Body of pancreas (tissue), 4 donors: ENCODE measurements at regions not wholly inside any gene's neighbourhood (a gene's known extent, or its start where the extent isn't known, plus 50 kb on each side); places are given as distances from the start of the nearest gene placed in this dataset.

Experiments
- ATAC-seq: fragments of 150-250 bp; one replicate; pipeline ENCODE4 v1.9.1; 2016
- DNase-seq, 4 donors: peaks; one replicate each; pipeline ENCODE4 v3.0.0-alpha.2; 2019
- H3K27ac ChIP-seq, 4 donors: fragments of 200-600 bp; sonication (generic); 1 replicate in 3 of 4; 2 replicates in 1 of 4; pipeline versions ENCODE4 v1.5.1 to v1.6.1; 2016 to 2019; ENCODE audit warnings: mild to moderate bottlenecking in 1 of 4, mixed read lengths in 1 of 4, moderate library complexity in 1 of 4
- H3K27me3 ChIP-seq, 2 donors: fragments of 200-600 bp; sonication (generic); one replicate each; pipeline ENCODE4 v1.6.0; 2016; ENCODE audit warnings: mild to moderate bottlenecking in 1 of 2
- H3K36me3 ChIP-seq, 2 donors: fragments of 200-600 bp; sonication (generic); replicated peaks in 1 of 2; 2 replicates each; pipeline ENCODE4 v1.5.1; 2016; ENCODE audit warnings: low read depth in 2 of 2; ENCODE audit not compliant: insufficient read depth in 1 of 2
- H3K4me1 ChIP-seq: fragments of 200-600 bp; sonication (generic); one replicate; pipeline ENCODE4 v1.6.0; 2016
- H3K4me3 ChIP-seq, 2 donors: fragments of 200-600 bp; sonication (generic); 1 replicate in 1 of 2; 2 replicates in 1 of 2; pipeline ENCODE4 v1.5.1; 2016 to 2019
- H3K9me3 ChIP-seq, 3 donors: fragments of 200-600 bp; sonication (generic); 1 replicate in 2 of 3; 2 replicates in 1 of 3; pipeline ENCODE4 v1.5.1; 2016
- CTCF ChIP-seq, 7 experiments: fragments of 450-650 bp in 4 of 7; fragments of 200-600 bp in 3 of 7; sonication (generic) in 3 of 7; IDR thresholded peaks; one replicate each; pipeline ENCODE4 v1.5.1; 2016 to 2019; ENCODE audit warnings: antibody characterized with exemption in 7 of 7
- POLR2A ChIP-seq, 3 donors: fragments of 450-650 bp; IDR thresholded peaks; one replicate each; pipeline ENCODE4 v1.6.1; 2016; ENCODE audit warnings: antibody characterized with exemption in 3 of 3, mild to moderate bottlenecking in 2 of 3
- WGBS, 2 donors: methylation state at CpG; one replicate each; pipeline ENCODE4 v1.1.5; 2017; 5-methylcytosine and 5-hydroxymethylcytosine counted together
- intact Hi-C: fragments of 100-400 bp; cut with DNase I; formaldehyde crosslinking; loops from one replicate; pipeline ENCODE4 v1.15.1; 2023

GRCh38 chr4:62523256-62523655, 1323.1 kb downstream of the ADGRL3 start:
- intact Hi-C loops = no loop called here
- ATAC-seq (no peak), DNase-seq (no peak)
- Histone ChIP-seq H3K9me3 (no peaks in the 10 kb centered on the region), H3K4me3 (no peak overlapping the region), H3K27me3 (no peaks in the 10 kb centered on the region), H3K36me3 (no peaks in the 10 kb centered on the region), H3K4me1 (no peaks in the 10 kb centered on the region), H3K27ac (no peak overlapping the region)
- no peak for TF ChIP-seq CTCF (IDR thresholded peaks at IDR 0.05)

GRCh38 chr4:62522273-62522672, 1322.1 kb downstream of the ADGRL3 start:
- H3K27me3 ChIP-seq = no peaks in the 10 kb centered on the region
- no peaks in the 10 kb centered on the region for H3K36me3 ChIP-seq
- no peaks in the 10 kb centered on the region for H3K9me3 ChIP-seq
- ATAC-seq = no peak
- no peak overlapping the region for H3K4me3 ChIP-seq
- WGBS, 2 donors = 72 to 79% methylated on average over 11 of the region's 11 CpGs
- no peaks in the 10 kb centered on the region for H3K4me1 ChIP-seq
- no peak overlapping the region for H3K27ac ChIP-seq
- intact Hi-C loops = no loop called here
- TF ChIP-seq POLR2A (IDR thresholded peaks at IDR 0.05) (no peak), CTCF (IDR thresholded peaks at IDR 0.05) (no peak)
- no peak for DNase-seq

GRCh38 chr4:62517716-62518115, 1317.6 kb downstream of the ADGRL3 start:
- no peaks in the 10 kb centered on the region for H3K36me3 ChIP-seq
- TF ChIP-seq CTCF (IDR thresholded peaks at IDR 0.05) (no peak), POLR2A (IDR thresholded peaks at IDR 0.05) (no peak)
- H3K4me1 ChIP-seq = no peaks in the 10 kb centered on the region
- WGBS, 2 donors = 21 to 32% methylated on average over 1 of the region's 1 CpG
- no peak for DNase-seq
- H3K9me3 ChIP-seq = no peaks in the 10 kb centered on the region
- ATAC-seq = no peak
- H3K4me3 ChIP-seq = no peak overlapping the region
- H3K27me3 ChIP-seq = no peaks in the 10 kb centered on the region
- intact Hi-C loops = no loop called here
- no peak overlapping the region for H3K27ac ChIP-seq

- Histone ChIP-seq H3K27me3 (no peaks in the 10 kb centered on the region), H3K9me3 (no peaks in the 10 kb centered on the region), H3K36me3 (no peaks in the 10 kb centered on the region), H3K27ac (no peak overlapping the region), H3K4me3 (no peak overlapping the region), H3K4me1 (no peaks in the 10 kb centered on the region)
- WGBS, 2 donors = 27 to 78% methylated on average over 2 of the region's 2 CpGs
- no peak for TF ChIP-seq POLR2A (IDR thresholded peaks at IDR 0.05)
- no peak for TF ChIP-seq CTCF (IDR thresholded peaks at IDR 0.05)
- intact Hi-C loops = no loop called here
- no peak for ATAC-seq
- no peak for DNase-seq
Observed at GRCh38 chr4:62513306-62513705, 1313.2 kb downstream of the ADGRL3 start.

GRCh38 chr4:62512271-62512670, 1312.1 kb downstream of the ADGRL3 start:
- no peaks in the 10 kb centered on the region for H3K4me1 ChIP-seq

More at GRCh38 chr4:62512271-62512670, 1312.1 kb downstream of the ADGRL3 start:
- H3K9me3 ChIP-seq = no peaks in the 10 kb centered on the region
- H3K27me3 ChIP-seq = no peaks in the 10 kb centered on the region
- intact Hi-C loops = no loop called here
- 17 to 18% methylated on average over 3 of the region's 3 CpGs for WGBS, 2 donors
- TF ChIP-seq POLR2A (IDR thresholded peaks at IDR 0.05) (no peak), CTCF (IDR thresholded peaks at IDR 0.05) (no peak)
- DNase-seq (no peak), ATAC-seq (no peak)
- no peaks in the 10 kb centered on the region for H3K36me3 ChIP-seq
- H3K4me3 ChIP-seq = no peak overlapping the region
- no peak overlapping the region for H3K27ac ChIP-seq
